ENCODE measurements at regions not wholly inside any gene's neighbourhood (a gene's known extent, or its start where the extent isn't known, plus 50 kb on each side); places are given as distances from the start of the nearest gene placed in this dataset.

- TF ChIP-seq CTCF (IDR thresholded peaks at IDR 0.05) (no peak), EZH2 (IDR thresholded peaks at IDR 0.05; ENCODE audit: borderline replicate concordance, insufficient read depth, low read depth, low read length, poor library complexity, severe bottlenecking) (no peak)
Measured at GRCh38 chr19:29450306-29450705, 75.5 kb upstream of the VSTM2B start.
